ENCODE measurements at regions not wholly inside any gene's neighbourhood (a gene's known extent, or its start where the extent isn't known, plus 50 kb on each side); places are given as distances from the start of the nearest gene placed in this dataset.

- Histone ChIP-seq H3K27me3 (no peaks in the 10 kb centered on the region), H3K27ac (no peak overlapping the region), H3K36me3 (replicated peaks in 1 of 2; ENCODE audit: insufficient read depth in 1 of 2, low read depth in 2 of 2) (no peaks in the 10 kb centered on the region), H3K4me3 (no peak overlapping the region), H3K9me3 (no peaks in the 10 kb centered on the region), H3K4me1 (peaks cover 7% of the 10 kb centered on the region)
- no peak for DNase-seq
- WGBS, 2 donors = 86 to 91% methylated on average over 3 of the region's 3 CpGs
- intact Hi-C loops (cut with DNase I) = no loop called here
- no peak for ATAC-seq
- TF ChIP-seq CTCF (IDR thresholded peaks at IDR 0.05) = no peak
- no peak for TF ChIP-seq POLR2A (IDR thresholded peaks at IDR 0.05)
Observed at GRCh38 chr14:71579331-71579730, 352.9 kb upstream of the RGS6 start.

- 89 to 91% methylated on average over 1 of the region's 1 CpG for WGBS, 2 donors
- no peak for TF ChIP-seq POLR2A (IDR thresholded peaks at IDR 0.05)
- TF ChIP-seq CTCF (IDR thresholded peaks at IDR 0.05) = no peak
- Histone ChIP-seq H3K27me3 (no peaks in the 10 kb centered on the region), H3K4me1 (peaks cover 7% of the 10 kb centered on the region), H3K27ac (no peak overlapping the region), H3K36me3 (replicated peaks in 1 of 2; ENCODE audit: insufficient read depth in 1 of 2, low read depth in 2 of 2) (no peaks in the 10 kb centered on the region), H3K9me3 (no peaks in the 10 kb centered on the region), H3K4me3 (no peak overlapping the region)
- no peak for DNase-seq
- no peak for ATAC-seq
- intact Hi-C loops (cut with DNase I) = no loop called here
Observed at GRCh38 chr14:71582705-71583104, 349.5 kb upstream of the RGS6 start.

- ATAC-seq = no peak
Observed at GRCh38 chr14:71583194-71583593, 349.0 kb upstream of the RGS6 start.

GRCh38 chr14:71583705-71584104, 348.5 kb upstream of the RGS6 start:
- ATAC-seq = no peak
- H3K27ac ChIP-seq = no peak overlapping the region

More at GRCh38 chr14:71583194-71583593, 349.0 kb upstream of the RGS6 start:
- WGBS, 2 donors = 71 to 90% methylated on average over 2 of the region's 2 CpGs
- Histone ChIP-seq H3K36me3 (replicated peaks in 1 of 2; ENCODE audit: insufficient read depth in 1 of 2, low read depth in 2 of 2) (no peaks in the 10 kb centered on the region), H3K4me1 (peaks cover 7% of the 10 kb centered on the region), H3K4me3 (no peak overlapping the region), H3K27me3 (no peaks in the 10 kb centered on the region), H3K27ac (no peak overlapping the region), H3K9me3 (no peaks in the 10 kb centered on the region)
- intact Hi-C loops (cut with DNase I) = no loop called here
- DNase-seq = peak in 1 of 4 donors; percentile 22
- TF ChIP-seq CTCF (IDR thresholded peaks at IDR 0.05) (no peak), POLR2A (IDR thresholded peaks at IDR 0.05) (no peak)

More at GRCh38 chr14:71583705-71584104, 348.5 kb upstream of the RGS6 start:
- intact Hi-C loops (cut with DNase I) = no loop called here
- no peak for TF ChIP-seq POLR2A (IDR thresholded peaks at IDR 0.05)
- no peak for TF ChIP-seq CTCF (IDR thresholded peaks at IDR 0.05)
- Histone ChIP-seq H3K4me1 (peaks cover 7% of the 10 kb centered on the region), H3K9me3 (no peaks in the 10 kb centered on the region), H3K4me3 (no peak overlapping the region), H3K27me3 (no peaks in the 10 kb centered on the region), H3K36me3 (replicated peaks in 1 of 2; ENCODE audit: insufficient read depth in 1 of 2, low read depth in 2 of 2) (no peaks in the 10 kb centered on the region)
- no peak for DNase-seq

Data from body of pancreas (tissue), 4 donors.